Thyroid gland (tissue), 4 donors: ENCODE measurements at regions not wholly inside any gene's neighbourhood (a gene's known extent, or its start where the extent isn't known, plus 50 kb on each side); places are given as distances from the start of the nearest gene placed in this dataset.

Experiments
- CTCF ChIP-seq, 6 experiments: fragments of 200-600 bp in 3 of 6; fragments of 450-650 bp in 3 of 6; sonication (generic) in 3 of 6; IDR thresholded peaks; one replicate each; pipeline ENCODE4 v1.5.1; 2016 to 2019; ENCODE audit warnings: antibody characterized with exemption in 6 of 6, mild to moderate bottlenecking in 2 of 6, inconsistent platforms in 1 of 6, moderate library complexity in 1 of 6
- POLR2A ChIP-seq, 2 donors: fragments of 450-650 bp; IDR thresholded peaks; one replicate each; pipeline ENCODE4 v1.6.1; 2017; ENCODE audit warnings: antibody characterized with exemption in 2 of 2, mild to moderate bottlenecking in 2 of 2, moderate library complexity in 1 of 2

DNA sequence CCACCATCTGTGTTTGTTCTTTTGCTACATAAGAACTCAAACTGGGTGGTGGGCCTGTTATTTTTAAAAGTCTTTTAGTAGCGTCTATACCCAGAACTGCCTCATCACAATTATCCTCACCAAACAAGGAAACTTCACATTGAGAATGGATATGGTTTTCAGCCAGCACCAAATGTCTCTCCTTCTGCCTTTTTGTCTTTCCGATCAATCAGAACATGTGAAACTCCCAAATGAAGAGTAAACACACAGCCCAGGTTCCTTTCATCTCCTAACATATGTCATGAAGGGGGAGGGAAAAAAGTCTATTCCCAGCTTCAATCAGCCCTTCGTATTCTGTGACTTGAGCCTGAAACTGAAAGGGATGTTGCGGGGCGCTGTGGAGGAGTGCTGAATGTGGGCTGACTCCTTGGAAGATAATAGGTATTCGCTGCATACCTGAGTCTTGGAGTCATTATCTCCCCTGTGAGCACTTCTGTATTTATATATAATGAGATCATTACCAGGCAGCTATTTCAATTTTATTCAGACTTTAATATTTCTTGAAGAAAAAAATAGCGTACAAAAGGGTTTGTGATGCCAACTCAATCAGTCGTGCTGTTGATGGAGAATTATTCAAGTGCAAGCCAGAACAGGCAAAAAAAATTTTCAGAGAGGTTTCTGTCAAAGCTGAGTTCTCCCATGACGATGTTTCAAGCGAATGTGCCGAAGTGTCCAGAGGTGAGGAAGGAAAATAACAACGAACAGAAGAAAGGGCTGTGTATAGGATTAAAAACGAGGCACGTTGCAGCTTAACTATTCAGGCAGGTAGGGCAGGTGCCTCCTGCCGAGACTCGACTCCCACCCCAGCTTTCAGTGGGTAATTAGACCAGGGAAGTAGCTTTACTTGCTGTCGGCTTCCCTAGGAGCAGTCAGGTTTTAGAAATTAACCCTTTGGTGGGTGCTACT is 163.9 kb upstream of the NOCT start:
- TF ChIP-seq CTCF (IDR thresholded peaks at IDR 0.05): no peak
- TF ChIP-seq POLR2A (IDR thresholded peaks at IDR 0.05): no peak
